HG03442 (cell line): ENCODE measurements at regions not wholly inside any gene's neighbourhood (a gene's known extent, or its start where the extent isn't known, plus 50 kb on each side); places are given as distances from the start of the nearest gene placed in this dataset.
"Not testable (repeated sequence)": the region's sequence is repeated elsewhere in the genome, so short reads cannot be mapped to it uniquely, and the experiment has no call there.

Experiments used
- ATAC-seq: cut with Tn5 transposase; IDR thresholded peaks from one replicate; pipeline ENCODE4 v1.9.1; 2021; ENCODE audit warnings: mild to moderate bottlenecking, moderate library complexity; ENCODE audit not compliant: unreplicated experiment

DNA sequence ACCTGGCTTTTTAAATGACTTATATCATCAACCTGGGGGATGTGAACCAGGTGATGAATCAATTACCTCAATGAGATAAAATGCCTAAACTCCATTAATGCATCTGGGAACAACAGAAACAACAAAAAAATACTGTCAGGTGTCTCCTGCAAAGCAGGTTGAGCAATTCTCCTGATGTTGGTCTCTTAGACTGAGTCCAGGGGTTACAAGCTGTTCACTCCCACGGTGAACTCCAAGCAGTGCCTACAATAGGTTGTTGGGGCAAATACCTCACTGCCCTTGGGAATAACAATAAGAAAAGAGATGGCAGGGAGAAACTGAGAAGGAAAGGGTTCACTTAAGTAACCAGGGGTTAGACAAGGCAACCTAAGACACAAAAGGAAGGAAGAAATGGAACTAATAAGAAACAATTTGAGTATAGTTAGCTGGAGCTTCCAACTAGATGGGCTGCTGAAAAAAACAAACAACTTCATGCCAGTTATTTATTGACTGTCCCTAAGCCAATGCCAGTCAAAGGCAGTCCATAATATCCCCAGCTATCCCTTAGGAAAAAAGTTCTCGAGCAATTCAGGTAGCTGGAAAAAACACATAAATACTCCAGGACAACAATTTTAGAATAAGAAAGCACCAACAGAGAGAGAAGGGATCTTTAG lies 97.6 kb upstream of the MAGI3 start:
- no peak for ATAC-seq

DNA sequence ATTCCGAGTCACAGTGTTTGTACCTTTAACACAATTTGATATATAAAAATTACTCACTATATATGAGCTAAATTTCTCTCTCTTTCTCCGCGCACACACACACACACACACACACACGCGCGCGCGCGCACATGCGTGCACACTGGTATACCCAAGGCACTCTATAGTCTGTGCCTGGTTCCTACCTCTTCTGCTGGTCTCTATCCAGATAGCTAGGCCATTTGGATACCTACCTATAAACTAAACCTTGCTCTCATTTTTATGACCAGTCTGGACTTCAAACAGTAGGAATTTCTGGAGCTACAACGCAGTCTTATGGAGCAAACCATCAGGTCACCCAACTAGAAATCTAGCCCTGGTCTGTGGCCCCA lies 97.1 kb upstream of the MAGI3 start:
- no peak for ATAC-seq

DNA sequence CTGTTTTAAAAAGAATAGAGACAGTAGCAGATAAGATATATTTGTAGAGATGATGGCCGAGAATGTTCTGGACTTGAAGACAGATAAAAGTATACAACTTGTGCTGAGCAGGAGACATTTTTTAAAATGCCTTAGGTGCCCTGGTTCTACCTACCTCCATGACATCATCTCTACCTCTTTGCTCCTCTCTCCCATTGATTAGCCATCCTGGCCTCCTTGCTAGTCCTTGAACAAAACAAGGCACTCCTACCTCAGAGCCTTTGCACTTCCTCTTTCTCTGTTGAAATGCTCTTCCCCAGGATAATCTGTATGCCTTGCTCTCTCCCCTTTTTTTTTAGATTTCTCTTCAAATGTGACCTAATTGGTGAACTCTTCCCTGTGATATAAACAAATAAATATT lies 92.6 kb upstream of the MAGI3 start:
- no peak for ATAC-seq

DNA sequence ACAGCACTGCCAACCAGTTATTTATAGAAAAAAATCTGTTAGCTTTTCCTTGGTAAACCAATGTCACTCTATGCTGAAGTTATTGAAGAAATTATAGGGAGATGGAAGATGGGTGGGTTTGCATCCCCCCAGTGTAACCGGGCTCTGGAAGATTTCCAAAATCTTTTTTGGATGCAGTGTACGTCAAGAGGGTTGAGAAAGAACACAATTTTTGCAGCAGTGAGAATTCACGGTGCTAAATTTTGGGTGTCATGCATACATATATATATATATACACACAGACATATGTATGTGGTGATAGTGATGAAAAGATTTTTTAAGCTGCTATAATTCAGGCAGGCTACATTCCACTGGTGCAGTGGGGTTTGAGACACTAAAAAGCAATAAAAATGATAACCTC lies 91.4 kb upstream of the MAGI3 start:
- no peak for ATAC-seq

DNA sequence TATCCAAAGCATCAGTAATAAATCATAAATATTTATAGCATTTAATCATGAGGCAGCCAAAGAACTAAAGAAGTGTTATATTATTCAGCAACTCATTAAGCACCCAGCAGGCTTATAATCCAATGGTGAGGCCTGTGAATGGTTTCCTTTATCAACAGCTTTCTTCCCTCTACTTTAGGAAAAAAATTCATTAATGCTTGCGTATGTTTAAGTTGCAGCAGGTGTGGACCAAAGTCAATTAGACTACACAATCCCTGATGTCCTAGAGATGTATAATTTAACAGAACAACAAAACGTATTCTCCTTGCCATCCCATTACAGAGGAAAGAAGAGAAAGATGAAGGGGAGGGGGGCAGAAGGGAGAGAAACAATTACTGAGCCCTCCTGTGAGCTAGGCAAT lies 87.7 kb upstream of the MAGI3 start:
- ATAC-seq, result no peak

DNA sequence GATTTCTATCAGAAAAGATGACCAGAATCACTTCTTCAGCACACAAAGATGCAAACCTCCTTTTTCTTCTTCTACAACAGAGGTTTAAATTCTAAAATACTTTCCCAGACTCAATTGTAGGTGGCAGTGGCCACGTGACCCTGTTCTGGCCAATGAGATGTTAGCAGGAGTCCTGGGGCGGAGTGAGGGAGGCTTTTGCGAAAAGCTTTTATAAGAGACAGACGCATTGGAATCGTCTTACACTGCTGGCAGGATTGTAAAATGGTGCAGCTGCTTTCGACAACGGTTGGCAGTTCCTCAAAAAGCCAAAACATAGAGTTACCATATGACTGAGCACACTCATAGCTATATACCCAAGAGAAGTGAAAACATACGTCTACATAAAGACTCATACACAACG lies 87.0 kb upstream of the MAGI3 start:
- ATAC-seq, result no peak

DNA sequence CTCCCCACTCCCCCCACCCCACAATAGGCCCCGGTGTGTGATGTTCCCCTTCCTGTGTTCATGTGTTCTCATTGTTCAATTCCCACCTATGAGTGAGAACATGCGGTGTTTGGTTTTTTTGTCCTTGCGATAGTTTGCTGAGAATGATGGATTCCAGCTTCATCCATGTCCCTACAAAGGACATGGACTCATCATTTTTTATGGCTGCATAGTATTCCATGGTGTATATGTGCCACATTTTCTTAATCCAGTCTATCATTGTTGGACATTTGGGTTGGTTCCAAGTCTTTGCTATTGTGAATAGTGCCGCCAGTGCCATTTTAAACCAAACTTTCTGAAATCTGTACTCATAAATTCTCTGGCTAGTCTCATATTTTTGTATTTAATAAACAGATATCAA lies 85.3 kb upstream of the MAGI3 start:
- not testable (repeated sequence) for ATAC-seq

DNA sequence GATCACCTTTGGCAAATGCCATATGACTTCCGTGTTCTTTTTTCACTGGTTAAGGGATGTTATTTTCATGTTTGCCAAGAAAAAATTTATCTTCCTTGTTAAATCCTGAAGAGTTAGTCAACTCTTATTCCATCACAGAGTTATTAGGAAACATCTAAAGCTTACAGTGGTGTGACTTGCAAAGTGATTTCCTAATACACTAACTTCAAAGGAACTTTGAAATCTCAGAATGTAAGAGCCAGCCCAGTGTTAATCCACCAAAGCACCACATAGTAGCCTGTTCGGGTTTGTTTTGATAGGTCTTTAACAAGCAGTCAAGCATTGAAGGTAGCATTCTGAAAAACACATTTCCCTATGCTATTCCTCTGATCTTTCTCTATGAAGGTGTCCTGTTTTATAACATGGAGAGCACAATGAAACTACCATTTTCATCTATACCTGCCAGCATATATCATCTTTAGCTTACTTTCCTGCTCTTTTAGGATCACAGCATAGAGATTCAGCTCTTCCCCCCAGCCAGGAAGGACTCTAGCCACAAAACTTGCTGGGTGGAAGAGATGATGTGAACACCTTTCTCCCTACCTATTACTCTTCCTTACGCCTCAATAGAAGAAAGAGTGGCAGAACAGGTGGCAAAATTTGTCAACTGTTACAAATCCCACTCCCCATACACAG lies 82.4 kb upstream of the MAGI3 start:
- no peak for ATAC-seq

DNA sequence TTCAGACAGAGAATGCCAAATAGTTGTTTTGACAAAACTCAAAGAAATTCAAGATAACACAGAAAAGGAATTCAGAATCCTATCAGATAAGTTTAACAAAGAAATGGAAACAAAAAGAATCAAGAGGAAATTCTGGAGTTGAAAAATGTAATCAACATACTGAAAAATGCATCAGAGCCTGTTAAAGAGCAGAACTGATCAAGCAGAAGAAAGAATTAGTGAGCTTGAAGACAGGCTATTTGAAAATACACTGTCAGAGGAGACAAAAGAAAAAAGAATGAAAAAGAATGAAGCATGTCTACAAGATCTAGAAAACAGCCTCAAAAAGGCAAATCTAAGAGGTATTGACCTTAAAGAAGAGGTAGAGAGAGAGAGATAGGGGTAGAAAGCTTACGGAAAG lies 77.7 kb upstream of the MAGI3 start:
- ATAC-seq, result not testable (repeated sequence)

DNA sequence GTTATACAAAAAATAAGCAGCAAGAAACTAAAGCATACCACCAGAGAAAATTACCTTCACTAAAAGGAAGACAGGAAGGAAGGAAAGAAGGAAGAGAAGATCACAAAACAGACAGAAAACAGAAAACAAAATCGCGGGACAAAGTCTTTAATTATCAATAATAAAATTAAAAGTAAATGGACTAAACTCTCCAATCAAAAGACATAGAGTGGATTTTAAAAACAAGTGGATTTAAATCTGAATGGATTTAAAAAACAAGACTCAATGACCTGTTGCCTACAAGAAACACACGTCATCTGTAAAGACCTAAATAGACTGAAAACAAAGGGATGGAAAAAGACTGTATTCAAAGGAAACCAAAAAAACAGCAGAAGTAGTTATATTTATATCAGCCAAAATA lies 75.7 kb upstream of the MAGI3 start:
- no peak for ATAC-seq

DNA sequence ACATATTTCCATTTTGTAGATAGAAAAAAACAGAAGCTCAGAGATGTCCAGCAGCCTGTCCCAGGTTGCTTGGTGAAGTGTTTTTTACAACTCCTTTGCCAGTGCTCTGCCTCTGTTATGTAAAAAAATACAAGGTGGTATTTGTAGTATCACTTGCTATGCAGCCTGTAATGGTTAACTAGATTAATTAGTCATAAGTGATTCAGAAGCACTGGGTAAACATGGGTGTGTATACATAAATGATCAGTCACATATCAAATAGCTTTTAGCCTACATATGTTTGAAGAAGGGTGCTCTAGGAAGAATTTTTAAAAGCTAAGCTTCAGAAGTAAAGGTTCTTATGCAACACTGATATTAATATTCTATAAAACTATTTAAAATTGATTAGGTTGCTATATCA lies 70.0 kb upstream of the MAGI3 start:
- ATAC-seq, result no peak

DNA sequence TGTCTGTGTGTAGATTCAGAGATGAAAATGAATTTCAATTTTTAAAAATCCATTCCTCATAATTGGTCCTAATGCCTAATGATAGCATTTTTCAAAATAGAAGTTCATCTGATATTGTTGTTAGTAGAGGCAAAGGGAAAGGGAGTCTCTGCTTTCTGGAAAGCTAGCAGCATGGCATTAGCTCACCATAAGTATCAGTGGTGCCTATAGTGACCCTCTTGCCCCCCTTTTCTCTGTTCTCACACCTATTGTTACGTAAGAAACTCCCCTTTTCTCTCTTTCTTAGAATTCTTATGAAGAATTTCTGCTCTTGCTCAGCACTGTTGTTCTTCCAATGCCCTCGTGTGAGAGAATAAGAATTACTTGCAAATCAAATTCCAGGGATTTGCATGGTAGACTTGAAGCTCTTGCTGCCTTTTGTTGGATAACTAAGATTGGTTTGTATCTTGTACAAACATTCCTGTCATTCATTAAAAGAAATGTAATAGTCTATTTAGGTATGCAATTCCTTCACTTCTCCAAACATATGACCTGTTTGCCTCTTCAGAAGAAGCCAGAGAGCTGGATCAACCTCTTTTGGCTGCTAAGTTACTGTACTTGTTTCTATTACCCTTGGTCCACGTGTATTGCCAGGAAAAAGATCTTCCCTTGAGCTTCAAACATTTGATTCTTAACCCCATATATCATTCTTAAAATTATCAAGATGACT lies 69.2 kb upstream of the MAGI3 start:
- no peak for ATAC-seq

DNA sequence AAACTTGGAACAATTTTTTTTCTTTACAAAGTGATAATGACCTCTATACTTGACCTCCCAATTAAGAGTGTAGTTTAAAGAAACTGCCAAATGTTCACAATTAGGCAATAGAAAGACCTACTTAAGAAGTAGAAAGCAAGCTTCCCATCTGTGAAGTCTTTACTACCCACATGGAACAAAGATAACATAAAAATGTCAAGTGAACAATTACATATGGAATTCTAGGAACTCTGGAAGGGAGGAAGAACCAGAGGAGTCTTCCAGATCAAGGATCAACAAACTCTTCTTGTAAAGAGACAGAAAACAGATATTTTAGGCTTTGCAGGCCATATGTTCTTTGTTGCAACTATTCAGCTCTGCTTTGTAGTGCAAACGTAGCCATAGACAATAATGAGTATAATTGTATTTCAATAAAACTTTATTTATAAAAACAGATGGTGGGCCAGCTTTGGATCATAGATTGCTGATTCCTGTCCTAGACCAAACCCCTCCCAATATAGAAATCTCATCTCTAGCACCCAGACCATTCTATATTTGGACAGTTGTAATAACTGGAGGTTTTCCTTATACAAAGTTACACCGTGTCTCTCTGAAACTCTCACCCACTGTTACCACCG lies 68.4 kb upstream of the MAGI3 start:
- ATAC-seq, result no peak

DNA sequence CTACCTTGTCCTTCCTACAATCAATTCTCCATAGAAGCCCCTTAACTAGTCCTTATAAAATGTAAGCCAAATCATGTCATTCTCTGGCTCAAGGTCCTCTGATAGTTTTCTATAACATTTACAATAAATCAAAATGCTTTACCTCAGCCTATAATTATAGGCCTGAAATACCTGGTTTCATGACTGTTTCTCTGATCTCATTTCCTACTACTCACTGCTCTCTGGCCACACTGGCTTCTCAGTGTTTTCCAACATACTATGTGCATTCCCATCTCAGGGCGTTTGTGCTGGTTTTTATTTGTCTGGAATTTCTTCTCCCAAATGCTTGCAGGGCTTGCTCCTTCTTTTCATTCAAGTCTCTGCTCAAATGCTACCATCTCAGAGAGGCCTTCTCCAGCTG lies 67.9 kb upstream of the MAGI3 start:
- no peak for ATAC-seq

DNA sequence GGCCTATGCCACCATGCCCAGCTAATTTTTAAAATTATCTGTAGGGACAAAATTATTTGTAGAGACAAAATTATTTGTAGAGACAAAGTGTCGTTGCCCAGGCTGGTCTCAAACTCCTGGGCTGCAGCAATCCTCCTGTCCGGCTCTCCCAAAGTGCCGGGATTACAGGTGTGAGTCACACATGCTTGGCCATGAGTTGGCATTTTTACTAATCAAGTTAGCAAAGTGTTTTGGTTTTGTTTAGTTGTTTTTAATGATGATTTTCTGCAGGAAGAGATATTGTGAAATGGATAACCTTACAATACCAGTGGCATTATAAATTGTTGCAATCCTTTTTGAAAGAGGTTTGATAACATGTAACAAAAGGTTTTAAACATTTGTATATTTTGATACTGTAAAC lies 65.3 kb upstream of the MAGI3 start:
- no peak for ATAC-seq

DNA sequence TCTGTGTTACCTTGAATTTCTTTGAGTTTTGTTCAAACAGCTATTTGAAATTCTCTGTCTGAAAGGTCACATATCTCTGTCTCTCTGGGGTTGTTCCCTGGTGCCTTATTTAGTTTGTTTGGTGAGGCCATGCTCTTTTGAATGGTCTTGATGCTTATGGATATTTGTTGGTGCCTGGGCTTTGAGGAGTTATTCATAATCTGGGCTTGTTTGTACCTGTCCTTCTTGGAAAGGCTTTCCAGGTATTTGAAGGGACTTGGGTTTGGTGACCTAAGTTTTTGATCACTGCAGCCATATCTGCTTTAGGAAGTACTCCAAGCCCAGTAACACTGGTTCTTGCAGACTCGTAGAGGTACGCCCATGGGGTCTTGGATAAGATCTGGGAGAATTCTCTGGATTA lies 63.3 kb upstream of the MAGI3 start:
- no peak for ATAC-seq

DNA sequence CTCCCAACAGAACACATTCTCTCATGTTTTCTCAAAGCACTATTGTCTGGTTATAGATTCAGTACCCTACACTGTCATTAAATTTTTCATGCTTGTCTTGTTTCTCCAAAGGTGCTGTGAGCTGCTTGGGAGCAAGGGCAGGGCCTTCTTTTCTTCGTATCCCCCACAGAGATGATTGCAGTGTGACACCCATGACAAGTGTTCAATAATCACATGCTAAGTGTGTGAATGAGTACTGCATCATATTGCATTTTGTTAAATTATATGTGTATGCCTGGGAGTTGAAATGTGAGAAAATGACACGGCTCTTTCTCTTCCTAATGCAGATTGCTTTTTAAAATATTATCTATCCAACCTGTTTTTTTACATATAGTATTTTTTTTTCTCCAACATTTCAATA lies 57.3 kb upstream of the MAGI3 start:
- no peak for ATAC-seq

DNA sequence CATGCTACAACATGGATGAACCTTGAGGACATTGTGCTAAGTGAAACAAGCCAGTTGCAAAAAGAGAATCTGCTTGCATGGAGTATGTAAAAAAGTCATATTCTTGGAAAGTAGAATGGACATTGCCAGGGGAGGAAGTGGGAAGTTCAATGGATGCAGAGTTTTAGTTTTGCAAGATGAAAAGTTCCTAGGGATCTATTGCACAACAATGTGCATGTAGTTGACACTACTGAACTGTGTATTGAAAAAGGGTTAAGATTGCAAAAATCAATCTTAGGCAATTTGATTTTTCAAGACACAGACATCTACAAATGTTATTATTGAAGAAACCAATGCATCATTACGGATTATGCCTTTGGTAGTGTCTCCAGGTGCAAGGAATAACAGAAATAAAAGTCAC lies 50.3 kb upstream of the MAGI3 start:
- ATAC-seq, result no peak
